ENCODE measurements at regions not wholly inside any gene's neighbourhood (a gene's known extent, or its start where the extent isn't known, plus 50 kb on each side); places are given as distances from the start of the nearest gene placed in this dataset.
"Not testable (repeated sequence)": the region's sequence is repeated elsewhere in the genome, so short reads cannot be mapped to it uniquely, and the experiment has no call there.

- not testable (repeated sequence) for DNase-seq
Measured at GRCh38 chr6:43997990-43998585, 129.2 kb downstream of the MRPL14 start.

DNA sequence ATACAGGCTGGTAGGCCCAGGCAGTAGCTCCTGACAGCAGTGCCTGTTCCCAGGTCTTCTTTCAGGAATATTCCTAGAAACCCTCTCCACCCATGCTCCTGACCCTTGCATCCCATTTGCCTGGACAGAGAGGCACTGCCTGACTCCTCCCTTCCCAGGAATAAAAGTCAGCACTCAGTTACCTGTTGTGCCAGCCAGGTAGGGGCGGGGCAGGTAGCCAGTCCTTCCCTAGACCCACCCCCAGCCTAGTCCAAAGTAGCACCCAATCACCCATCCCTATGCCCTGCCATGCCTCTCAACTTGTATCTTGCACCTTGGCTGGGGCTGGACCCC is 129.9 kb downstream of the MRPL14 start:
- no peak for DNase-seq

DNA sequence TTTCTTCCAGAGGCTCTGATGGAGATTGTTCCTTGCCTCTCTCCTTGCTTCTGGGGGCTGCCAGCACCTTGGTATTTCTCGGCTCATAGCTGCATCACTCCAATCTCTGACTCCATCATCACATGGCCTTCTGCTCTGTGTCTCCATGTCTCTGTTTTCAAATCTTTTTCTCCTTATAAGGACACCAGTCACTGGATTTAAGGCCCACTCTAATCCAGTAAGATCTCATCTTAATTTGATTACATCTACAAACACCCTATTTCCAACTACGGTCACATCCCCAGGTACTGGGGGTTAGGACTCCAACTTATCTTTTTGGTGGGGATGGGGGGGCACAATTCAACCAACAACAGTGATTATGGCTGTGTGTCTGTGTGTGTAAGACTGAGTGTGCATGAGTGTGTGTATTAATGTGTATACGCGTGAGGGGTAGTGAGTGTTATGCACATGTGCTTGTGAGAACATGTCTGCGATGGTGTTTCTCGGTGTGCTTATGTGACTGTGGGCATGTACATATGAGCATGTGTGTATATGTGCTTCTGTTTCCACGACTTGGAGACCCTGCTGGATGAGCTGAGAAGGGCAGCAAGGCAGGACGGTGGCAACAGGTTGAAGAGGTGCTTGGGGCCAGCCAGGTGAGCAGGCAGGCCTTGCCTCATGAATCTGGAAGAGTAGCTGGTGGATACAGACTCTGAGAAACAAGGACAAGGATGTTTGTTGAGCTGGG is 130.5 kb downstream of the MRPL14 start:
- DNase-seq = no peak

DNA sequence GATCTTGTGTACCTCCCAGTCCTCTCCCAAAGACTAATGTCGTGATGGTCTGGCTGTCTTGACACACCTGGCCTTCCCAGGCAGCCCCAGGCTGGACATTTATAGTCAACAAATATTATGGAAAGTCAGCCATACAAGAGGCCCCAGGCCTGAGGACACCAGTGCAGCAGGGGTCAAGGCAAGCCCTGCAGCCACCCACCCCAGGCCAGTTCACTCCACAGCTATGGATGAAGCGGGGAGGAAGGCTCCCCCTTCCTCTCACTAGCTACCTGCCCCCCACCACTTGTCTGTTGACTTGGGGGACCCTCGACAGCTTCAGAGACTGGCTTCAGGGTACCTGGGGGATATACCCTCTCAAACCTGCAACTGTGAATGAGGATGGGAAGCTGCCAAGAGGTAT is 132.1 kb downstream of the MRPL14 start:
- DNase-seq = no peak

- no peak for DNase-seq
Measured at GRCh38 chr6:43993881-43994523, 133.2 kb downstream of the MRPL14 start.

GRCh38 chr6:43992783-43993644 is 134.2 kb downstream of the MRPL14 start:
- DNase-seq = no peak

DNA sequence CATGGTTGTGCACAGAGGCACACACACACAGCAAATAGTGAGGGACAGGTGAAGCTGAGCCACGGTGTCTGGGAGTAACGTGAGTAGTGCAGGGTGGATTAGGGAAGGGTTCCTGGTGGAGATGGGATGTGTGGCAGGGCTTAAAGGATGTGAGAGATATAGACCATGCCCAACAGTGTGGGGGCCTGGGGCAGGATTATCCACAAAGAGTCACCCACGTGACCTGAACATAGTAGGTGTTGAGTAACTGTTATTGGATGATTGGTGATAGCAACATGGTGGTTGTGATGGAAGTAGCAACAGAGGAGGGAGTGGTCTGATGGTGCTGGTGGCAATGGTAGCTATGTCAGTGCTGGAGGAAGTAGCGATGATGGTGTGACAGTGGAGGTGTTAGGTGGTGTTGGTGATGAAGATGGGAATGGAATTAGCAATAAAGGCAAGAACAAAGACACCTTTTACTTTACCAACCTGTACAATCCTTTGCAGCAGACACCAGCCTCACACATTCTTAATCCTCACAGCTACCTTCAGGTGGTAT is 135.1 kb downstream of the MRPL14 start:
- DNase-seq = no peak

GRCh38 chr6:43990627-43991619 is 136.3 kb downstream of the MRPL14 start:
- no peak for DNase-seq

DNA sequence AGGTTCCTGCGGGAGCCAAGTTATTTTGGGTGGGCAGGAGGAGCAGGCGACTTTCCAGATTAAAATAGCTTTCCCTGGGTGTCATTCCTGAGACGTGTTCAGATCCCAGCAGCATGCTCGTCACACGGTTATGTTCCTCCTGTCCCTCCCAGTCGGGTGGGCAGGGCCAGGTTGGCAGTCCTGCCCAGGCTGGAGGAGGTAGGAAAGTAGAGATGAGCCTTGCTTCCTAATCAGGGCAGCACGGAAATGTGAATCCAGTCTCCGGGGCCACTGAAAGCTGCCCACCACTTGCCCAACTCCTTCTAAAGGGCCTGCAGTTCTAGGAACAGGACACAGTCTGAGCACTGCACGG is 137.0 kb downstream of the MRPL14 start:
- no peak for DNase-seq

DNA sequence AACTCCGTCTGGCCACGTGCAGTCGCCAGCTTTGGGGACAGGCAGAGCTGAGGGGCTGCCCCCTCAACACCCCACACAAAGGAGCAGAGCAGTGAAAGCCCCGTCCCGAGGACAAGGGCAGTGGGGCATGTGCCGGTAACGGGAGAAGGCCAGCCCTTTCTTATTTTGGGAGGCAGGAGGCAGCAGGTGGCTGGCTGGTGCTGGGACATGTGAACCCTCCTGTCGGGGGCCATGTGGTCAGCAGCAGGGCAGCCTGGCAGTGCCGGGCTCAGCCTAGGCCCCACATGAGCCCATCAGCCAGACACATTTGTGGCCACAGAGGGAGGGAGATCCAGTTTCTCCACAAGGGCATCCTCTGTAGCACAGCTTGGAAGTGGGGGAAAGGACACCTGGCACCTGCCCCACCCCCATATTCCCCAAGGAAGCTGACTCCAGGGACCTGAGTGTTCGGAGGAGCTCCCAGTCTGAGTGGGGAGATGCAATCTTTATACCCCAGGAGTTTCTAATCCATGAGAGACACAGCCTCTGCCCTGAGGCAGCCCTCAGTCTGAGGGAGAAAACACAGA is 137.6 kb downstream of the MRPL14 start:
- no peak for DNase-seq

DNA sequence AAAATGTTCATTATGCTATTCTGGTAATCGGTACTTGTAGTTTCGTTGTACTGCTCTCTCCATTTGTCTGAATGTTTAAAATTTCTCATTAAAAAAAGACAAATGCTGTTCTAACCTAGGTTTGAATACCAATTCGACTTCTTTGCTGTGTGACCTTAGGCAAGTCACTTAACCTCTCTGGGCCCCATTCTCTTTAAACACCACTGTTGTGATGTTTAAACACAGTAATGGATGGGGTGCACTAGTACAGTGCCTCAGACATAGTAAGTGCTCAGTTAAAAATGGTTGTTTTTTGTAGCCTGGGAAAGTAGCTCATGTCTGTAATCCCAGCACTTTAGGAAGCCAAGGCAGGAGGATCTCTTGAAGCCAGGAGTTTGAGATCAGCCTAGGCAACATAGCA is 138.5 kb downstream of the MRPL14 start:
- DNase-seq = no peak

GRCh38 chr6:43987838-43988439 is 139.3 kb downstream of the MRPL14 start:
- no peak for DNase-seq

DNA sequence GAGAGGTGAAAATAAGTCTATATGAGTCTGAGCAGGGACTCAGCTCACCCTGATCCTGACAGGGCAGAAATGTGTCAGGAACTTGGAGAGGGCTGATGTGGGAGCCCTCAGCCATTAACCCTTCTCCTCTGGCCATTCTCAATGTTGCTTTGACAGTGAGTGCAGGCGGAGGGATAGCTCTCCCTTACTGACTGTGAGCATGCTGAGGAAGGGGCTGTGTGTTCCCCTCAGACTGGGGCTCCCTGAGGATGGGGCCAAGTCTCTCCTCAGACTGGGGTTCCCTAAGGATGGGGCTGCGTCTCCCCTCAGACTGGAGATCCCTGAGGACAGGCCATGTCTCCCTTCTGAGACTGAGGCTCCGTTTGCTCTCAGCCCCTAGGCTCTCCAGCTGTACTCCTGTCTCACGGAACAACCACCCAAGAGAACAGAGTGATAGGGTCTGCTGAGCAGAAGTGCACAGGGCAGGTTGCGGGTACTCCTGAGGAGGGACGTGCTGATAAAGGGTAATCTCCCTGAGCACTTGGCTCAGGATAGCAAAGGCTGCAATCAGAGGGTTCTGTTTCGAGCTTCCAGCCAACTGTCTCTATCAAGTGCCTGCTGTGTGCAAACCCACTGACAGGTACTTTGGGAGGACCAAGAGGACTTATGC is 141.0 kb downstream of the MRPL14 start:
- no peak for DNase-seq

- no peak for DNase-seq
Measured at GRCh38 chr6:43985329-43985728, 141.9 kb downstream of the MRPL14 start.

DNA sequence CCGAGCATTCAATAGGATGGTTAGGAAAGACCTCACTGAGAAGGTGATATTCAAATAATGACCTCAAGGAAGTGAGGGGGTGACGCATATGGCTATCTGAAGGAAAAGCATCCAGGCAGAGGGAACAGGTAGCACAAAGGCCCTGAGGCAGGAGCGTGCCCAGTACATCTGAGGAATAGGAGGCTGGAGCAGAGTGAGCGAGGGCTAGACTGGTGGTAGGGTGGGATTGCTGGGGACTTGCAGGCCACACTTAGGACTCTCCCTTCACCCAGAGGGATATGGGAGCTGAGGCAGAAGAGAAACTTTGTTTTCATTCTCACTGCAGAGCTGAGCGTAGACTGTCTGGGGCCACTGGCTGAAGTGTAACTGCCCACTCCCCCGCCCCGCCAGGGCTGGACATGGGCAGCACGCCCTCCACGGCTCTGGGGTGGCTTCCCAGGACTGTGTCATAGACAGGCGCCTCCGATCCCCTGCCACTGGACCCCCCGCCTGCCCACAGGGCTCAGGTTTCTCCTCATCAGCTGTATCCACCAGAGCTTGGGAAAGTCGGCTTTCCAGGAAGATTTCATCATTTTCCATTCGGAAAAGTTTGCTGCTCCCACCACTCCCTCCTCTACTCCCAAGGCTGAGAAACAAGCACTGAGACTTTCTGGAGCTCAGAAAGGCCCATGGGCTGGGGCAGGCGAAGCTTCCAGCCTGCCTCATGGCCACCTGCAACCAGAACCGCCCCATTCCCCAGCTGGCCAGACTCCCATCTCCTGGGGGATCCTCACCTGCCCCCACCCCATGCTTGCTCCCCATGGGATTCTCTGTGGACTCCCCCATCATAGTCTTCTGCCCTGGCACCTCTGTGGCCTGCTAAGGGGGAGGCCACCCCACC is 142.6 kb downstream of the MRPL14 start:
- DNase-seq = no peak

GRCh38 chr6:43983632-43984031 is 143.6 kb downstream of the MRPL14 start:
- DNase-seq = no peak

DNA sequence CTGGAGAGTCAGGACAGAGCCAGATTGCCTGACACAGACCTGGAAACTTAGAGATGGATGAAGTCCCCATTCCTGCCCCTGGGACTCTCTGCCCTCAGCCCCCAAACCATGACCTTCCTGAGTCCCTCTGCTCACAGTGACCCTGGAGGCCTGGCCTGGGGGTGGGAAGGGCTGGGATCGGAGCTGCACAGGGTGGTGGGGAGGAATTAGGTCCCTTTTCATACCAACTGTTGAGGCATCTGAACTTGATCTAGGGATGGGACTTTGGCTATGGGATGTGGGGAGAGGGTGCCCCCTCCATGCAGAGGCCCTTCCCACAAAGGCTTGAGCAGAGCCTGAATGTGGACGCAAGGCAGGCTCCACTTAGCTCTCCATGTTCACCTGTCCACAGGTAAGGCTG is 144.1 kb downstream of the MRPL14 start:
- DNase-seq = no peak

- DNase-seq = no peak
Measured at GRCh38 chr6:43982084-43982625, 145.1 kb downstream of the MRPL14 start.

GRCh38 chr6:43981363-43981990 is 145.8 kb downstream of the MRPL14 start:
- no peak for DNase-seq
